ENCODE measurements at regions not wholly inside any gene's neighbourhood (a gene's known extent, or its start where the extent isn't known, plus 50 kb on each side); places are given as distances from the start of the nearest gene placed in this dataset.

DNA sequence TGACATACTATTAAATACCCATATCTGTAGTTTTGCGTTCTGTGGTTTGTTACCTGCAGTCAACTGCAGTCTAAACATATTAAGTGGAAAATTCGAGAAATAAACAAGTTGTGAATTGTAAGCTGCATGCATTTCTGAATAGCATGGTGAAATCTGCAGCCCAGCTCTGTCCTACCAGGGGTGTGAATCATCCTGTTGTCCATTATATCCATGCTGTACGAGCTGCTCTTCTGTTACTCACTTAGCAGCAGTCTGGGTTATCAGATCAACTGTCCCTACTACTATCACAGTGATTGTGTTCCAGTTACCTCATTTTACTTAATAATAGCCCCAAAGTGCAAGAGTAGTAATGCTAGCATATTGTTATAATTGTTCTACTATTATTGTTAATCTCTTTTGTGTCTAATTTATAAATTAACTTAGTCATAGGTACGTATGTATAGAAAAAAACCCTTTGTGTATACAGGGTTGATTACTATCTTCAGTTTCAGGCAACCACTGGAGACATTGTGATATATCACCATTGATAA lies 173.7 kb upstream of the FAT4 start:
- TF ChIP-seq POLR2A (IDR thresholded peaks at IDR 0.05; ENCODE audit: low read length) (no peak), GATA1 (IDR thresholded peaks at IDR 0.05; ENCODE audit: low read depth, low read length) (no peak)

All from erythroblast (primary cell).